Posterior vena cava (tissue), 2 donors: ENCODE measurements at regions not wholly inside any gene's neighbourhood (a gene's known extent, or its start where the extent isn't known, plus 50 kb on each side); places are given as distances from the start of the nearest gene placed in this dataset.

Experiments used
- DNase-seq: peaks from one replicate; pipeline ENCODE4 v3.0.0-alpha.2; 2020; ENCODE audit warnings: low spot score
- intact Hi-C, 2 donors: fragments of 100-400 bp; cut with DNase I; formaldehyde crosslinking; loops; one replicate each; pipeline versions ENCODE4 v1.14.1 to v1.14.2; 2022 to 2023
- donor health status: DM: yes; HTN: yes; CAD: no.
- donor health status: DM: yes; HTN: yes; CAD: no.

GRCh38 chr9:1759009-1759408, 256.1 kb upstream of the SMARCA2 start:
- intact Hi-C loops: no loop called here
- no peak for DNase-seq

- intact Hi-C loops: no loop called here
- DNase-seq: no peak
Measured at GRCh38 chr9:1759771-1760300, 255.3 kb upstream of the SMARCA2 start.

- no peak for DNase-seq
- intact Hi-C loops: no loop called here
Measured at GRCh38 chr9:1761807-1762206, 253.3 kb upstream of the SMARCA2 start.

GRCh38 chr9:1766042-1766441, 249.1 kb upstream of the SMARCA2 start:
- DNase-seq: no peak
- intact Hi-C loops: no loop called here

GRCh38 chr9:1768561-1768960, 246.6 kb upstream of the SMARCA2 start:
- no peak for DNase-seq
- intact Hi-C loops: no loop called here

GRCh38 chr9:1771094-1771789, 243.9 kb upstream of the SMARCA2 start:
- DNase-seq: no peak
- intact Hi-C loops: no loop called here

GRCh38 chr9:1775230-1775629, 239.9 kb upstream of the SMARCA2 start:
- no peak for DNase-seq
- intact Hi-C loops: no loop called here

- intact Hi-C loops: no loop called here
- DNase-seq: no peak
Measured at GRCh38 chr9:1776668-1777067, 238.5 kb upstream of the SMARCA2 start.

GRCh38 chr9:1791191-1791590, 224.0 kb upstream of the SMARCA2 start:
- intact Hi-C loops: no loop called here

GRCh38 chr9:1794547-1795270, 220.4 kb upstream of the SMARCA2 start:
- DNase-seq: no peak

More at GRCh38 chr9:1791191-1791590, 224.0 kb upstream of the SMARCA2 start:
- DNase-seq: no peak

GRCh38 chr9:1804128-1804865, 210.8 kb upstream of the SMARCA2 start:
- DNase-seq: no peak
- intact Hi-C loops: no loop called here

More at GRCh38 chr9:1794547-1795270, 220.4 kb upstream of the SMARCA2 start:
- intact Hi-C loops: no loop called here

- no peak for DNase-seq
Measured at GRCh38 chr9:1829719-1830118, 185.4 kb upstream of the SMARCA2 start.

GRCh38 chr9:1832960-1833359, 182.2 kb upstream of the SMARCA2 start:
- intact Hi-C loops: no loop called here
- no peak for DNase-seq

More at GRCh38 chr9:1829719-1830118, 185.4 kb upstream of the SMARCA2 start:
- intact Hi-C loops: no loop called here

GRCh38 chr9:1837453-1838084, 177.6 kb upstream of the SMARCA2 start:
- DNase-seq: no peak
- intact Hi-C loops: no loop called here

- DNase-seq: no peak
- intact Hi-C loops: no loop called here
Measured at GRCh38 chr9:1839909-1840308, 175.2 kb upstream of the SMARCA2 start.

- intact Hi-C loops: no loop called here
- no peak for DNase-seq
Measured at GRCh38 chr9:1845425-1845824, 169.7 kb upstream of the SMARCA2 start.

- DNase-seq: no peak
- intact Hi-C loops: no loop called here
Measured at GRCh38 chr9:1855726-1856125, 159.4 kb upstream of the SMARCA2 start.

GRCh38 chr9:1857808-1858207, 157.3 kb upstream of the SMARCA2 start:
- no peak for DNase-seq
- intact Hi-C loops: no loop called here

GRCh38 chr9:1869843-1870242, 145.3 kb upstream of the SMARCA2 start:
- intact Hi-C loops: no loop called here
- no peak for DNase-seq

- intact Hi-C loops: no loop called here
- DNase-seq: no peak
Measured at GRCh38 chr9:1870915-1871314, 144.2 kb upstream of the SMARCA2 start.
